HL-60 (cell line): ENCODE measurements at regions not wholly inside any gene's neighbourhood (a gene's known extent, or its start where the extent isn't known, plus 50 kb on each side); places are given as distances from the start of the nearest gene placed in this dataset.
A peak's percentile ranks its signal among the peaks of the same experiment; 100 is the strongest.

ENCODE experiments used
- DNase-seq, 2 experiments: peaks; one replicate each; pipeline ENCODE4 v3.0.0-alpha.2; 2010 to 2020; ENCODE audit warnings: low read depth in 1 of 2, low spot score in 1 of 2
- H3K27ac ChIP-seq: fragments of 250-450 bp; sonication (Bioruptor Pico); replicated peaks from 2 replicates; pipeline ENCODE4 v1.5.1; 2020; ENCODE audit warnings: mild to moderate bottlenecking, moderate library complexity
- H3K27me3 ChIP-seq: fragments of 250-450 bp; sonication (Bioruptor Pico); 2 replicates; pipeline ENCODE4 v1.5.1; 2021; ENCODE audit warnings: mild to moderate bottlenecking, moderate library complexity; ENCODE audit not compliant: insufficient read depth, poor library complexity, severe bottlenecking
- H3K4me3 ChIP-seq: replicated peaks from 2 replicates; pipeline ENCODE4 v1.5.1; 2011; ENCODE audit warnings: mild to moderate bottlenecking, control low read depth, low read length; ENCODE audit not compliant: insufficient read depth
- GABPA ChIP-seq: IDR thresholded peaks from 2 replicates; pipeline ENCODE4 v1.6.1; 2012; ENCODE audit warnings: low read depth
- POLR2AphosphoS5 ChIP-seq: IDR thresholded peaks from 2 replicates; pipeline ENCODE4 v1.6.1; 2012; ENCODE audit warnings: low read depth
- SPI1 ChIP-seq: IDR thresholded peaks from 2 replicates; pipeline ENCODE4 v1.6.1; 2012; ENCODE audit warnings: low read depth, mild to moderate bottlenecking, borderline replicate concordance
- TF ChIP-seq, protein P1 (sequence below): IDR thresholded peaks from 2 replicates; pipeline ENCODE4 v1.6.1; 2012; ENCODE audit warnings: low read depth; ENCODE audit not compliant: insufficient replicate concordance
- TF ChIP-seq, protein P2 (sequence below): IDR thresholded peaks from one replicate; pipeline ENCODE4 v1.5.1; 2011; ENCODE audit warnings: low read length, control low read depth, inconsistent platforms; ENCODE audit not compliant: insufficient read depth

DNA sequence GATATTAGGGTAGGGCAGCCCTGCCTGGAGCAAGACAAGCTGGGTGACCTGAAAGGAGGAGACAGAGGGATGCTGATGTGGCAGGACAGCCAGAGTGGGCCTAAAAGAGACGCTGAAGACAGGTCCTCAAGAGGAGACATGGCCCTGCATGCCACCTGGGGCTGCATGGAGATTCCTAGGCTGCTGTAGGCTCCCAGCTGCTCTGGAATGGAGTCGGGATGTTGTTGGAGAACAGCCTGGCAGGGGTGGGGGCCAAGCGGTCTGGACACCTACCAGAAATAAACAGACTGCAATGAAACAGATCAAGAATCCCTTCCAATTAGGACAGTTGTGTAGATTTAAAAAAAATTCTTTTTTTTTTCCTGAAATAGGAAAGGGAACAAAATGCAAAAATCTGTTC is 97.8 kb upstream of the NPAS2 start:
- H3K4me3 ChIP-seq: no peak overlapping the region
- TF ChIP-seq, protein P1, sequence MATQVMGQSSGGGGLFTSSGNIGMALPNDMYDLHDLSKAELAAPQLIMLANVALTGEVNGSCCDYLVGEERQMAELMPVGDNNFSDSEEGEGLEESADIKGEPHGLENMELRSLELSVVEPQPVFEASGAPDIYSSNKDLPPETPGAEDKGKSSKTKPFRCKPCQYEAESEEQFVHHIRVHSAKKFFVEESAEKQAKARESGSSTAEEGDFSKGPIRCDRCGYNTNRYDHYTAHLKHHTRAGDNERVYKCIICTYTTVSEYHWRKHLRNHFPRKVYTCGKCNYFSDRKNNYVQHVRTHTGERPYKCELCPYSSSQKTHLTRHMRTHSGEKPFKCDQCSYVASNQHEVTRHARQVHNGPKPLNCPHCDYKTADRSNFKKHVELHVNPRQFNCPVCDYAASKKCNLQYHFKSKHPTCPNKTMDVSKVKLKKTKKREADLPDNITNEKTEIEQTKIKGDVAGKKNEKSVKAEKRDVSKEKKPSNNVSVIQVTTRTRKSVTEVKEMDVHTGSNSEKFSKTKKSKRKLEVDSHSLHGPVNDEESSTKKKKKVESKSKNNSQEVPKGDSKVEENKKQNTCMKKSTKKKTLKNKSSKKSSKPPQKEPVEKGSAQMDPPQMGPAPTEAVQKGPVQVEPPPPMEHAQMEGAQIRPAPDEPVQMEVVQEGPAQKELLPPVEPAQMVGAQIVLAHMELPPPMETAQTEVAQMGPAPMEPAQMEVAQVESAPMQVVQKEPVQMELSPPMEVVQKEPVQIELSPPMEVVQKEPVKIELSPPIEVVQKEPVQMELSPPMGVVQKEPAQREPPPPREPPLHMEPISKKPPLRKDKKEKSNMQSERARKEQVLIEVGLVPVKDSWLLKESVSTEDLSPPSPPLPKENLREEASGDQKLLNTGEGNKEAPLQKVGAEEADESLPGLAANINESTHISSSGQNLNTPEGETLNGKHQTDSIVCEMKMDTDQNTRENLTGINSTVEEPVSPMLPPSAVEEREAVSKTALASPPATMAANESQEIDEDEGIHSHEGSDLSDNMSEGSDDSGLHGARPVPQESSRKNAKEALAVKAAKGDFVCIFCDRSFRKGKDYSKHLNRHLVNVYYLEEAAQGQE: no peak
- no peak for TF ChIP-seq SPI1
- TF ChIP-seq POLR2AphosphoS5: no peak
- TF ChIP-seq GABPA: no peak
- TF ChIP-seq, protein P2, sequence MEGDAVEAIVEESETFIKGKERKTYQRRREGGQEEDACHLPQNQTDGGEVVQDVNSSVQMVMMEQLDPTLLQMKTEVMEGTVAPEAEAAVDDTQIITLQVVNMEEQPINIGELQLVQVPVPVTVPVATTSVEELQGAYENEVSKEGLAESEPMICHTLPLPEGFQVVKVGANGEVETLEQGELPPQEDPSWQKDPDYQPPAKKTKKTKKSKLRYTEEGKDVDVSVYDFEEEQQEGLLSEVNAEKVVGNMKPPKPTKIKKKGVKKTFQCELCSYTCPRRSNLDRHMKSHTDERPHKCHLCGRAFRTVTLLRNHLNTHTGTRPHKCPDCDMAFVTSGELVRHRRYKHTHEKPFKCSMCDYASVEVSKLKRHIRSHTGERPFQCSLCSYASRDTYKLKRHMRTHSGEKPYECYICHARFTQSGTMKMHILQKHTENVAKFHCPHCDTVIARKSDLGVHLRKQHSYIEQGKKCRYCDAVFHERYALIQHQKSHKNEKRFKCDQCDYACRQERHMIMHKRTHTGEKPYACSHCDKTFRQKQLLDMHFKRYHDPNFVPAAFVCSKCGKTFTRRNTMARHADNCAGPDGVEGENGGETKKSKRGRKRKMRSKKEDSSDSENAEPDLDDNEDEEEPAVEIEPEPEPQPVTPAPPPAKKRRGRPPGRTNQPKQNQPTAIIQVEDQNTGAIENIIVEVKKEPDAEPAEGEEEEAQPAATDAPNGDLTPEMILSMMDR: no peak
- no peaks in the 10 kb centered on the region for H3K27me3 ChIP-seq
- no peak overlapping the region for H3K27ac ChIP-seq
- no peak for DNase-seq

GRCh38 chr2:100726866-100727265 is 93.1 kb upstream of the NPAS2 start:
- DNase-seq: no peak
- Histone ChIP-seq H3K4me3 (no peak overlapping the region), H3K27ac (no peak overlapping the region), H3K27me3 (peaks cover 2% of the 10 kb centered on the region)
- TF ChIP-seq, protein P2: no peak
- TF ChIP-seq, protein P1: no peak
- TF ChIP-seq POLR2AphosphoS5: no peak
- no peak for TF ChIP-seq SPI1
- TF ChIP-seq GABPA: no peak

DNA sequence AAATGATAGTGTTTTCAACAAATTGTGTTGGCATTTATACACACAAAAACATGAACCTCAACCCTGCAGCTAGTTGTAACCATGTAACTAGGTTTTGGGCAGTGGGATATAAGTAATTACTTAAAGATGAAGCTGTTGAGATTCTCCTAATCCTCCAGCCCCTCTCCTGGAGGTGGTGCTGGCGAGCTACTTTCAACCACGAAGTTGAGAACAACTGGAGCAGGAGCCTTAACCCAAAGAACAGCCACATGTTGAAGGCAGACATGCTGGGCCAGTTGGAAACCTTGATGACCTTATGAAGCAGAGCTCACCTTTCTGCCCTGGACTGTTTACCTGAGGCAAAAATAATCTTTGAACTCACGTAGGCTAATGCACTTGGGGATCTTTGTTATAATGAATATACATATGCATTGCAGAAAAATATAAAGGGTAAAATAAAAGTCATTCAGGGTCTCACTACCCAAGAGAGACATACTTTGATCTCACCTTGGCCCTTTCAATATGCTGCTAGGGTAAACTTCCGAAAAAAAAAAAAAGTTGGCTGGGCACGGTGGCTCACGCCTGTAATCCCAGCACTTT is 89.6 kb upstream of the NPAS2 start:
- no peak overlapping the region for H3K4me3 ChIP-seq
- H3K27me3 ChIP-seq: peaks cover 2% of the 10 kb centered on the region
- H3K27ac ChIP-seq: no peak overlapping the region
- peak; percentile 29 to 70 for DNase-seq
- TF ChIP-seq, protein P2: peak; percentile 45
- TF ChIP-seq GABPA: no peak

GRCh38 chr2:100731535-100731981 is 88.4 kb upstream of the NPAS2 start:
- Histone ChIP-seq H3K4me3 (no peak overlapping the region), H3K27me3 (peaks cover 2% of the 10 kb centered on the region), H3K27ac (no peak overlapping the region)
- TF ChIP-seq, protein P1: no peak
- no peak for TF ChIP-seq GABPA
- no peak for TF ChIP-seq POLR2AphosphoS5
- TF ChIP-seq, protein P2: no peak
- no peak for TF ChIP-seq SPI1
- no peak for DNase-seq
